Hematopoietic multipotent progenitor cell treated with erythropoietin and hydrocortisone succinate and interleukin-3 and kit ligand, for 4 days (in vitro differentiated cells): ENCODE measurements at regions not wholly inside any gene's neighbourhood (a gene's known extent, or its start where the extent isn't known, plus 50 kb on each side); places are given as distances from the start of the nearest gene placed in this dataset.

ENCODE experiments used
- DNase-seq: peaks from one replicate; pipeline ENCODE4 v3.0.0-alpha.2; 2015

GRCh38 chr9:110099236-110100095 is 108.5 kb downstream of the C9orf152 start:
- DNase-seq: no peak

- DNase-seq: no peak
Measured at GRCh38 chr9:110101531-110102161, 106.3 kb downstream of the C9orf152 start.

GRCh38 chr9:110103257-110103656 is 104.7 kb downstream of the C9orf152 start:
- no peak for DNase-seq

GRCh38 chr9:110104261-110104809 is 103.6 kb downstream of the C9orf152 start:
- DNase-seq: no peak

GRCh38 chr9:110105107-110105506 is 102.9 kb downstream of the C9orf152 start:
- DNase-seq: no peak

GRCh38 chr9:110106661-110107060 is 101.3 kb downstream of the C9orf152 start:
- DNase-seq: no peak

- DNase-seq: no peak
Measured at GRCh38 chr9:110109333-110110092, 98.4 kb downstream of the C9orf152 start.

GRCh38 chr9:110110154-110110553 is 97.8 kb downstream of the C9orf152 start:
- no peak for DNase-seq

GRCh38 chr9:110111868-110112267 is 96.1 kb downstream of the C9orf152 start:
- no peak for DNase-seq

GRCh38 chr9:110112792-110113191 is 95.2 kb downstream of the C9orf152 start:
- no peak for DNase-seq

- no peak for DNase-seq
Measured at GRCh38 chr9:110114086-110114858, 93.7 kb downstream of the C9orf152 start.

- no peak for DNase-seq
Measured at GRCh38 chr9:110114859-110115201, 93.1 kb downstream of the C9orf152 start.

- no peak for DNase-seq
Measured at GRCh38 chr9:110115341-110115820, 92.6 kb downstream of the C9orf152 start.

GRCh38 chr9:110115826-110116542 is 92.0 kb downstream of the C9orf152 start:
- DNase-seq: no peak

GRCh38 chr9:110116543-110116885 is 91.4 kb downstream of the C9orf152 start:
- no peak for DNase-seq

- DNase-seq: no peak
Measured at GRCh38 chr9:110121170-110121569, 86.8 kb downstream of the C9orf152 start.

- no peak for DNase-seq
Measured at GRCh38 chr9:110123341-110124095, 84.4 kb downstream of the C9orf152 start.

- no peak for DNase-seq
Measured at GRCh38 chr9:110124439-110124838, 83.5 kb downstream of the C9orf152 start.

- no peak for DNase-seq
Measured at GRCh38 chr9:110125207-110125751, 82.7 kb downstream of the C9orf152 start.

GRCh38 chr9:110125763-110126351 is 82.1 kb downstream of the C9orf152 start:
- DNase-seq: no peak
